ENCODE measurements at regions not wholly inside any gene's neighbourhood (a gene's known extent, or its start where the extent isn't known, plus 50 kb on each side); places are given as distances from the start of the nearest gene placed in this dataset.

- Histone ChIP-seq H4K20me1 (replicated peaks in 1 of 2; ENCODE audit: control insufficient read depth in 1 of 2, insufficient read depth in 2 of 2, low read length in 2 of 2) (no peaks in the 10 kb centered on the region), H3K79me1 (ENCODE audit: low read depth, low read length) (no peaks in the 10 kb centered on the region), H3K9me3 (ENCODE audit: insufficient read depth in 2 of 2, low read depth in 1 of 2, low read length in 1 of 2) (no peaks in the 10 kb centered on the region), H2BK20ac (ENCODE audit: low read length) (no peak overlapping the region), H2BK15ac (ENCODE audit: low read length) (no peak overlapping the region), H2BK120ac (replicated peaks; ENCODE audit: low read depth, low read length) (no peak overlapping the region), H3K23me2 (ENCODE audit: low read depth, low read length) (no peaks in the 10 kb centered on the region), H3K4me2 (ENCODE audit: insufficient read depth in 1 of 2, low read depth in 2 of 2, low read length in 2 of 2) (no peak overlapping the region), H4K91ac (replicated peaks; ENCODE audit: insufficient read length, low read length) (no peak overlapping the region), H2AFZ (ENCODE audit: low read length) (no peak overlapping the region), H3K27me3 (replicated peaks in 1 of 4; ENCODE audit: control insufficient read depth in 3 of 4, extremely low read depth in 1 of 4, insufficient read depth in 3 of 4, low read length in 3 of 4) (no peaks in the 10 kb centered on the region), H3K79me2 (ENCODE audit: control insufficient read depth in 1 of 2, insufficient read depth in 2 of 2, low read length in 2 of 2) (peaks cover 0 to 7% of the 10 kb centered on the region in 2 experiments; a peak in 1 of 4 replicates), H2BK12ac (ENCODE audit: low read depth, low read length) (peak overlapping the region; percentile 2; the same call in 1 of the 2 replicates), H3K14ac (ENCODE audit: insufficient read length) (no peak overlapping the region), H3K18ac (ENCODE audit: extremely low read depth, low read length) (peak overlapping the region; percentile 66), H3K23ac (ENCODE audit: insufficient read length) (no peak overlapping the region), H3K27ac (ENCODE audit: low read depth, low read length) (no peak overlapping the region), H4K8ac (ENCODE audit: extremely low read depth, insufficient read depth, low read length) (no peak overlapping the region), H2AK5ac (ENCODE audit: low read depth, low read length) (no peak overlapping the region), H3K36me3 (ENCODE audit: control insufficient read depth in 2 of 4, insufficient read depth in 4 of 4, low read length in 3 of 4) (no peaks in the 10 kb centered on the region), H4K5ac (ENCODE audit: insufficient read length, low read depth, low read length) (no peak overlapping the region), H3K56ac (replicated peaks; ENCODE audit: insufficient read length, low read depth, low read length) (no peak overlapping the region), H2BK5ac (ENCODE audit: low read depth, low read length) (no peak overlapping the region), H3K4me3 (ENCODE audit: extremely low read depth in 1 of 4, insufficient read depth in 2 of 4, low read depth in 3 of 4, low read length in 4 of 4) (no peak overlapping the region), H3K9ac (replicated peaks in 1 of 4; ENCODE audit: extremely low read depth in 1 of 4, low read depth in 3 of 4, low read length in 3 of 4) (no peak overlapping the region), H3K4me1 (replicated peaks in 1 of 4; ENCODE audit: control insufficient read depth in 3 of 4, insufficient read depth in 4 of 4, low read length in 3 of 4) (peaks cover 0 to 4% (median 3%) of the 10 kb centered on the region in 4 experiments; a peak in 4 of 7 replicates), H3K4ac (replicated peaks; ENCODE audit: insufficient read length, low read depth, low read length) (no peak overlapping the region)
- ChIA-PET CTCF (ENCODE audit: partially characterized antibody) (interaction anchor here (0.6 to 3.9 kb wide), 6 partner anchors 12 to 1630 kb away, joined by 3 to 14 read pairs (median 9); no protein-coding TSS in a partner anchor), POLR2A (ENCODE audit: partially characterized antibody) (interaction anchor here (0.7 kb wide), 1 partner anchor 1339 kb away, joined by 3 read pairs; no protein-coding TSS in a partner anchor)
- DNase-seq (ENCODE audit: low read depth in 1 of 2, low spot score in 2 of 2) = no peak
- 89% methylated on average over 5 of the region's 5 CpGs; no CpG with 5 or more reads in 1 of the 2 experiments for WGBS, 2 experiments (ENCODE audit: extremely low coverage in 1 of 2, insufficient coverage in 1 of 2, insufficient read length in 1 of 2, insufficient replicate concordance in 2 of 2, low coverage in 1 of 2, low lambda C conversion rate in 2 of 2, missing lambda C conversion rate in 1 of 2)
- TF ChIP-seq RBBP5 (IDR thresholded peaks at IDR 0.05; ENCODE audit: borderline replicate concordance, low read depth, low read length) (no peak), EGR1 (IDR thresholded peaks at IDR 0.05; ENCODE audit: borderline replicate concordance, low read depth, low read length) (no peak), RFX5 (IDR thresholded peaks at IDR 0.05; ENCODE audit: borderline replicate concordance, low read depth, low read length) (no peak), EP300 (IDR thresholded peaks at IDR 0.05; ENCODE audit: borderline replicate concordance in 1 of 2, low read depth in 2 of 2, low read length in 2 of 2) (no peak)
- FAIRE-seq = peak; percentile 45
These were observed 61.2 kb downstream of the FAT3 start for GRCh38 chr11:92285776-92286175.
